SK-MEL-5 (cell line): ENCODE measurements at regions not wholly inside any gene's neighbourhood (a gene's known extent, or its start where the extent isn't known, plus 50 kb on each side); places are given as distances from the start of the nearest gene placed in this dataset.

Source experiments
- DNase-seq: peaks from one replicate; pipeline ENCODE4 v3.0.0-alpha.2; 2016; ENCODE audit warnings: low read depth, low spot score
- in situ Hi-C: cut with HindIII; loops from 2 replicates; pipeline ENCODE4 v1.10.0; 2016; ENCODE audit warnings: low sequenced_read_pairs, high pct_unique_total_duplicates, low pct_unique_long_range_greater_than_20kb

DNA sequence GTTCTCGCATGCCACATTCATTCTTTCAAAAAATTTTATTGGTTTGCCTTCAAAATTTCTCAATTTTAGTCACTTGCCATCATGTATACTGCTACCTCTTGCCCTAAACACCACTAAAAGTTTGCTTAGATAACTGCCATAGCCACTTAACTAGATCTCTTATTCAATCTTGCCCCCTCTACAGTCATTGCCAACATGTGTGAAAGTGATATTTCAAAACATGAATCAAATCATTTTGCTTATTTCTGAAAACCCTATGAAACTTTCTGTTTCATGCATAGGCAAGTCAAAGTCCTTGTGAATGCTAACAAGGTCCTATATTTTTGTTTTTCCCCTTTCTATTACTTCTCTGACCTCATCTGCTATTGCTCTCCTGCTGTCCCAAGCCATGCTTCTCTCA lies 397.1 kb downstream of the KCNJ3 start:
- in situ Hi-C loops, result no loop called here
- DNase-seq, result no peak

DNA sequence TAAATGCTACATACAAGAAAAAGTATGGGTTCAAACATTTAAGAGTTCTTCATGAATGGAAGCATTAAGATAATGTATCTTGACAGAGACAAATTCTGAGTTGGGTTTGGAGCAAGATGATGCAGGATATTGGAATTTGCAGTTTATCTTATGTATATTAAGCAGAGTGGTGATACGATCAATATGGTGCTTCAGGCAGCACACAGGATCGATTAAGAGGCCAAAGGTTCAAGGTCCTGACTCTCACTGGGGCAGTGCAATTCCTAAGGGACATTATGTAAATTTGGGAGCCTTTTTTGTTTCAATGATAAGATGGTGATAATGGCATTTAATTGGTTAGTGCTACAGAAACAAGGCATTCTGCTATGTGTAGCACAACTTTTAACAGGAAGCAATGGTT lies 381.9 kb downstream of the KCNJ3 start:
- in situ Hi-C loops, result no loop called here
- DNase-seq, result no peak

GRCh38 chr2:155070489-155070888 lies 372.0 kb downstream of the KCNJ3 start:
- no peak for DNase-seq
- in situ Hi-C loops, result no loop called here

GRCh38 chr2:155062922-155063258 lies 364.4 kb downstream of the KCNJ3 start:
- no peak for DNase-seq
- in situ Hi-C loops, result no loop called here

DNA sequence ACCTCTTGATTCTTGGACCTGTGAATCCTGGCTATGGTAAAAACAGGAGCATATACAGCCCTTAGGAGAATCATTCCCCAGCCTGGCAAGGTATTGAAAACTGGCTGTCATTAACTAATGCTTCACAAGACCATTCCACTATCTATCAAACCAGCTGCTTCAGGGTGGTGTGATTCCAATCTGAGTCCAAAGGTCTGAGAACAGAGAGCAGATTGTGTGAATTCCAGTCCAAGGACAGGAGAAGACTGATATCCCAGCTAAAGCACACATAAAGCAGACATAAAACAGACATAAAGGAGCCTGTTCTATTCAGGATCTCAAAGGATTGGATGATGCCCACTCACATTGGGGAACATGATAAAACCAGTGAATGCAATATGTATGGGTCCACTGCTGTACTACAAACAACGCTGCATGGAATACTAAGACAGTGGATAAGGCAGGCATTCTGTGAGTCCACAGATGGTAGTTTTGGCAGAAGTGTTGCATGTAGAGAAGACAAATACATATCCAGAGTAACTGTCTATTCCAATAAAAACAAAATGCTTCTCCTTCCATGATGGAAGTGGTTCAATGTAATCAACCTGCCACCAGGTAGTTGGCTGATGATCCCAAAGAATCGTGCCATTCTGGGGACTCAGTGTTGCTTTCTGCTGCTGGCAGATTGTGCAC lies 363.9 kb downstream of the KCNJ3 start:
- DNase-seq, result peak; percentile 49
- in situ Hi-C loops, result no loop called here

DNA sequence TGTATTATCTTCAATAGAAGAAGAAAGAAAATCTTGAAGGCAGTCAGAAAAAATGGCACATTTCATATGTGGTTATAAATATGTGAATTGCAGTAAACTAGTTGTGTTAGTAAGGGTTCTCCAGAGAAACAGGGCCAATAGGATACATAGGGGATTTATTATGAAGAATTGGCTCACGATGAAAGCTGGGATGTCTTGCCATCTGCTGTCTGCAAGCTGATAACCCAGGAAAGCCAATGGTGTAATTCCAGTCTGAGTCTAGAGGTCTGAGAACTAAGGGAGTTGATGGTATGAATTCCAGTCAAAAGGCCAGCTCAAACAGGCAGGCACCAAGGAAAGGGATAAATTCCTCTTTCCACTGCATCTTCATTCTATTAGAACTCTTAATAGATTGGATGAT lies 362.4 kb downstream of the KCNJ3 start:
- DNase-seq, result no peak
- in situ Hi-C loops, result no loop called here

DNA sequence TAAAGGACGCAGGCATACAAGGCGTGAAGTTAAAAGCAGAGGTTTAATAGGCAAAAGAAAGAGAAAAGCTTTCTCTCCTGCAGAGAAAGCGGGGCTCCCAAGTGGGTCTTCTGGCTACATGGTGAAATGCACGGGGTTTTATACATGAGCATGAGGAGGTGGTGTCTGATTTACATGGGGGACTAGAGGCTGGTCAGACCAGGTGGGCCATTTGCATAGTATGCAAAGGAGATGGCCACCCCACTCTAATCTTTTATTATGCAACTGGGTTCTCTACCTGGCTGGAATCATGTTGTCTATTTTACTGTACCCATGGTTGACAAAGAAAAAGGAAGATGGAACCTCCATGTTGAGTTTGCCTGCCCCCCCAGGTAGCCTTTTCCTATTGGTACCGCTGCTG lies 356.2 kb downstream of the KCNJ3 start:
- no peak for DNase-seq
- in situ Hi-C loops, result no loop called here

DNA sequence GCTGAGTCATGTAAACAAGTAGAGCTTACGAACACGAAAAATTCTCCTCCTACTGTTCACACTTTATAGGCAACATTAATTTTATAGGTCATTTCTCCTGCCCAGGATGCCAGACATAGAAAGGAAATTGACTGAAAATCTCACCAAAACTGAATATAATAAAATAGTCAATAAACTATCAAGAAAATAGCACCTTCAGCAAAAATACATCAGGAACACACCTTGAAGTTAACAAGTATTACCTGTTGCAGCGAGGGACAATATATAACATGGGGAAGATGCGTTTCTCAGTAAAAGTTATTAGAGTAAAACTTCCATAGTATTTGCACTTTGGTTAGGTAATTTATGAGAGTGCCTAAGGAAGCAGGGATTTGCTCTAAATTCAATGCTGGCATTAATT lies 344.6 kb downstream of the KCNJ3 start:
- in situ Hi-C loops, result loop anchor here (10.0 kb wide), 1 partner anchor 68 kb away; no protein-coding TSS in a partner anchor
- DNase-seq, result no peak

DNA sequence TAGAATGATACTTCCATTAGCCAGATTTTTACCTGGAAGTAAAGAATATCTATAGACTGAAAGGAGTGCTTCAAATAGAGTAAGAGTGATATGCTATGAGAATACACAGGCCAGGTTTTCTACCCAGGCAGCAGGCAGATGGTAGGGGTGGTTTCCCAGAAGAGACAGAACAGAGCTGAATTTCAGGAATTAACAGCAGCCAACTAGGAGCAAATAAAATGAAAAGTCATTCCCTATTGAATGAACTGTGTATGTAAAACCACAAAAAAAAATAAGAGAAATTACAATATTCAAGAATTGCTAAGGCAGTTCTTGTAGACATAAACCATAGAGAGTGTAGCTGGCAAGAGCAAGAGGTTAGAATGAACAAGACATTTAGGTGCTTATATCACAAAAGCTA lies 336.8 kb downstream of the KCNJ3 start:
- no peak for DNase-seq
- in situ Hi-C loops, result no loop called here

DNA sequence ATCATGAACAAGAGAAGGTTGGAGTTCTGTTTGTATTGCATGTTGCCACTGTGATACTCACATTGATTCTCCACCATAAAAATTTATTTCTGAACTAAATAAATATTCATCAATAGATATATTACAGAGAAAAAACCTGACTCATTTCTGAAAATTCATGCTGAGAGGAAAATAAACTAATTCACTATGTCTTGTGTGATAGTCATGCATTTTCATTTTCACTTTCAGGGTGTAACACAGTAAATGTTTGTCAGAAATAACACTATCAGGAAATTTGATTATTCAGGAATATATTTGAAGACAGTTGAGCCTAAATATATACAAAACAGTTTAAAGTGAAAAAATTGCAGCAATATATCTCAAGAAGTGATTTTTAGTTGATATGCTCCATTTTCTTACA lies 335.2 kb downstream of the KCNJ3 start:
- in situ Hi-C loops, result no loop called here
- no peak for DNase-seq

DNA sequence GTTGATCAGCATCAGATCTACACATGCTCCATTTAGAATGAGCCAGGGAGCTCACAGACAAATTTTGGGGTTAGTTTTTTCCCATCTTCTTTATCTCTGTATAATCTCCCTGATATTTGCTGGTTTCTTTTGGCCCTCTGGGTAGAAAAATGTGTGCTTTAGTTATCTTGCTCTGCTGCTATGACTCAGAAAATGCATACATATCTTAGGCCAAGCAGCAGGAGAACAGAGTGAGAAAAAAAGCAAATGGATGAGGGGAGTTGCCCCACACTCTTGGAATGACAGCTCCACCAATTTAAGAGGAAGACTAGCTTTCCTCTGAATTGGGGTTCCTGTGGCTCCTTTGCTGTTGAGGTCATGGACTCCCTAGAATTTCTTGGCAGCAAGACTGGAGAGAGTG lies 331.8 kb downstream of the KCNJ3 start:
- in situ Hi-C loops, result no loop called here
- DNase-seq, result no peak

DNA sequence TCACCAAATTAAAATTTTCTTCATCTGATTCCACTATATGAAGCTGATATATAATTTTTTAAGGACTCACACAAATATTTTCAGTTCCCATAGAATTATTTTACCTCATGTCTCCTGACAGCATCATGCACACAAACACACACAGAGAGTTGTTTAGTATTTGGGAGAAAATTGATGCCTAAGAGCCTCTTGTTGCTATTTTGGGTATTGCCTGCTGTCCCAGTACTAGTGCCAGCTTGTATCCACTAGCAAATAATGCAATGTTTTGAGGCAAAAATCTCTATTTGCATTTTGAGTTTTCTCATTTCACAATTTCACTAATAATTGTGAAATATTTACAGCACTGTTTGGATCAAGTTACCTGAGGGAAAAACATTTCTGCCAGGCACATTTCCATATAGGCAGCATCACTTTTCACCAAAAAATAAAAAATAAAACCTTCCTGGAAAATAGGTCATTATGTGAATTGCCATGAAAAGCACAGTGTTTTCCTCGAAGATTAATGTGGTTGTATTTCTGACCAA lies 328.2 kb downstream of the KCNJ3 start:
- DNase-seq, result no peak

DNA sequence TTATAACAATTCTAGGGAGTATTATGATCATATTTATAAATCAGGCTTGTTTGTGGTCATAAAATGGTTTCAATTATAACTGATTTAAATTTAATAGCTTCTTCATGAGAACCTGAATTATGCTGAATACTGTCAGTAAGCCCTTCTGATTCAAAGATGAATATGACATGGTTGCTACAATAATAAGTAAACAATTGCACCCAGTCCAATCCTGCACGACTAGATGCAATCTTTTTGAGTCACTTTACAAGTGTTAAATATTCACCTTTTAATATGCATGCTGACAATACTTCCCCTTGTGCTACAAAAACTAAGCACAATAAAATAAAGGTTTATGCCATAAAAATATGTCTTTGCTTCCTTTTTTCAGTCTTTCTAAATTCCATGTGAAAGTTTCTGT lies 325.2 kb downstream of the KCNJ3 start:
- no peak for DNase-seq
- in situ Hi-C loops, result no loop called here

More for the DNA sequence above, 328.2 kb downstream of the KCNJ3 start:
- in situ Hi-C loops, result no loop called here

GRCh38 chr2:155022531-155022930 lies 324.0 kb downstream of the KCNJ3 start:
- in situ Hi-C loops, result no loop called here
- no peak for DNase-seq

- in situ Hi-C loops, result no loop called here
- no peak for DNase-seq
Measured at GRCh38 chr2:155021618-155022017, 323.1 kb downstream of the KCNJ3 start.

DNA sequence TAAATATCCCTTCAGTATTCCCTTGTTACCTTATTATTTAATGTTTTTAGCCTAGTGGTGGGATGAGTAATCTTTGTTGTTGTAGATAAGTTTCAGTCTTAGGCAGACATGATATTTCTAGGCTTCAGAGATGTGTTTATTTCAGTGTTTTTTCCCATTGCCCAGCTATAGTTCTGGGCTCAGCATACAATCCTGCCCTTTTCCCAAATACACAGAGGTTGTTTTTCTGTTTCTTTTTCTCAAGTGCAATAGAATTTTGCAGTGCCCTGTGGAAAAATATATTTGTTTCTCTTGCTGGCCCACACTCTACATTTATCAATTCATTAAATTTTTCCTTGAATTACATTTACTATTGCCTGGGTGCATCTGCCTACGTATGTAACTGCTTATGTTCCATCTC lies 321.8 kb downstream of the KCNJ3 start:
- DNase-seq, result no peak
- in situ Hi-C loops, result no loop called here

- in situ Hi-C loops, result no loop called here
Measured at GRCh38 chr2:155010925-155011324, 312.4 kb downstream of the KCNJ3 start.

GRCh38 chr2:154995361-154995760 lies 296.9 kb downstream of the KCNJ3 start:
- in situ Hi-C loops, result no loop called here

More at GRCh38 chr2:155010925-155011324, 312.4 kb downstream of the KCNJ3 start:
- DNase-seq, result no peak

DNA sequence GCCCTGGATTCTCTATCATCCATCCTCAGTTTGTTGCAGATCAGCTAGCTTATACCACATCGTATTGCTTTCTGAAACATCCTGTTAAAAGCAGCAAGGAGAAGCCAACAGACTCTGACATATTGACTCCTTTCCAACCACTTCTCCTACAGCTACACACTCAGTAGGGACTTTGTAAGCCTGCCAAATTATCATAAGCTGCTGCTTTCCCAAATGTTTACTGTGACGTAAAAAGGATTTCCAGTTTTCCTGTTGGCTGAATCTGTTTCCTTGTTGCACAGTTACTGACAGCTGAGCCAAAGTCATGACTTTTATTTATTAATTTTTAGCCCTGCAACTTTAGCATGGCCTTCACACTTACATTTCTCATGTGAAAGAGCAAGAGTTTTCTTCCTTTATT lies 294.3 kb downstream of the KCNJ3 start:
- in situ Hi-C loops, result no loop called here
- DNase-seq, result peak; percentile 35

More at GRCh38 chr2:154995361-154995760, 296.9 kb downstream of the KCNJ3 start:
- no peak for DNase-seq

GRCh38 chr2:154978710-154979109 lies 280.2 kb downstream of the KCNJ3 start:
- in situ Hi-C loops, result loop anchor here (10.0 kb wide), 1 partner anchor 66 kb away; no protein-coding TSS in a partner anchor
- DNase-seq, result no peak
